ENCODE measurements at regions not wholly inside any gene's neighbourhood (a gene's known extent, or its start where the extent isn't known, plus 50 kb on each side); places are given as distances from the start of the nearest gene placed in this dataset.

GRCh38 chr7:41297166-41297565 lies 405.7 kb downstream of the INHBA start:
- no peak overlapping the region for H3K4me2 ChIP-seq
- no peak overlapping the region for H3K27ac Mint-ChIP-seq
- no peaks in the 10 kb centered on the region for H3K36me3 Mint-ChIP-seq
- no peak overlapping the region for H2AFZ ChIP-seq (replicated peaks)
- H3K4me3 ChIP-seq: no peak overlapping the region
- no peak overlapping the region for H3K9ac ChIP-seq
- no peaks in the 10 kb centered on the region for H3K9me3 Mint-ChIP-seq
- H3K4me1 ChIP-seq: no peaks in the 10 kb centered on the region
- peak; percentile 34 for DNase-seq (ENCODE audit: low spot score)
- no peak overlapping the region for H3K27ac ChIP-seq
- H3K4me1 Mint-ChIP-seq: no peaks in the 10 kb centered on the region
- H3K36me3 ChIP-seq: no peaks in the 10 kb centered on the region
- H3K4me3 Mint-ChIP-seq: no peak overlapping the region
- H3K27me3 ChIP-seq: no peaks in the 10 kb centered on the region
- H4K20me1 ChIP-seq (ENCODE audit: low read depth): no peaks in the 10 kb centered on the region
- H3K27me3 Mint-ChIP-seq (ENCODE audit: insufficient read depth, low read depth): no peaks in the 10 kb centered on the region
- H3K9me3 ChIP-seq (ENCODE audit: low read depth): no peaks in the 10 kb centered on the region
- no peaks in the 10 kb centered on the region for H3F3A ChIP-seq (ENCODE audit: low read depth)
- no peaks in the 10 kb centered on the region for H3K79me2 ChIP-seq (ENCODE audit: low read depth)
- TF ChIP-seq EZH2phosphoT487 (IDR thresholded peaks at IDR 0.05): no peak
- TF ChIP-seq, protein P1, sequence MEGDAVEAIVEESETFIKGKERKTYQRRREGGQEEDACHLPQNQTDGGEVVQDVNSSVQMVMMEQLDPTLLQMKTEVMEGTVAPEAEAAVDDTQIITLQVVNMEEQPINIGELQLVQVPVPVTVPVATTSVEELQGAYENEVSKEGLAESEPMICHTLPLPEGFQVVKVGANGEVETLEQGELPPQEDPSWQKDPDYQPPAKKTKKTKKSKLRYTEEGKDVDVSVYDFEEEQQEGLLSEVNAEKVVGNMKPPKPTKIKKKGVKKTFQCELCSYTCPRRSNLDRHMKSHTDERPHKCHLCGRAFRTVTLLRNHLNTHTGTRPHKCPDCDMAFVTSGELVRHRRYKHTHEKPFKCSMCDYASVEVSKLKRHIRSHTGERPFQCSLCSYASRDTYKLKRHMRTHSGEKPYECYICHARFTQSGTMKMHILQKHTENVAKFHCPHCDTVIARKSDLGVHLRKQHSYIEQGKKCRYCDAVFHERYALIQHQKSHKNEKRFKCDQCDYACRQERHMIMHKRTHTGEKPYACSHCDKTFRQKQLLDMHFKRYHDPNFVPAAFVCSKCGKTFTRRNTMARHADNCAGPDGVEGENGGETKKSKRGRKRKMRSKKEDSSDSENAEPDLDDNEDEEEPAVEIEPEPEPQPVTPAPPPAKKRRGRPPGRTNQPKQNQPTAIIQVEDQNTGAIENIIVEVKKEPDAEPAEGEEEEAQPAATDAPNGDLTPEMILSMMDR (IDR thresholded peaks at IDR 0.05): no peak
- TF ChIP-seq EZH2 (IDR thresholded peaks at IDR 0.05): no peak

- Mint-ChIP-seq H3K4me3 (no peak overlapping the region), H3K27ac (no peak overlapping the region), H3K9me3 (no peaks in the 10 kb centered on the region), H3K27me3 (ENCODE audit: insufficient read depth, low read depth) (no peaks in the 10 kb centered on the region), H3K4me1 (no peaks in the 10 kb centered on the region), H3K36me3 (no peaks in the 10 kb centered on the region)
- Histone ChIP-seq H4K20me1 (ENCODE audit: low read depth) (no peaks in the 10 kb centered on the region), H3K27me3 (no peaks in the 10 kb centered on the region), H2AFZ (replicated peaks) (no peak overlapping the region), H3K4me3 (no peak overlapping the region), H3K79me2 (ENCODE audit: low read depth) (no peaks in the 10 kb centered on the region), H3F3A (ENCODE audit: low read depth) (no peaks in the 10 kb centered on the region), H3K9me3 (ENCODE audit: low read depth) (no peaks in the 10 kb centered on the region), H3K36me3 (no peaks in the 10 kb centered on the region), H3K4me1 (no peaks in the 10 kb centered on the region), H3K27ac (no peak overlapping the region), H3K4me2 (no peak overlapping the region), H3K9ac (no peak overlapping the region)
- DNase-seq (ENCODE audit: low spot score): no peak
- TF ChIP-seq, protein P1 (IDR thresholded peaks at IDR 0.05): no peak
- TF ChIP-seq EZH2phosphoT487 (IDR thresholded peaks at IDR 0.05): no peak
- no peak for TF ChIP-seq EZH2 (IDR thresholded peaks at IDR 0.05)
Observed at GRCh38 chr7:41295455-41295815, 407.5 kb downstream of the INHBA start.

GRCh38 chr7:41294556-41295454 lies 408.1 kb downstream of the INHBA start:
- Mint-ChIP-seq H3K36me3 (no peaks in the 10 kb centered on the region), H3K4me1 (no peaks in the 10 kb centered on the region), H3K9me3 (no peaks in the 10 kb centered on the region), H3K27ac (no peak overlapping the region), H3K4me3 (no peak overlapping the region), H3K27me3 (ENCODE audit: insufficient read depth, low read depth) (no peaks in the 10 kb centered on the region)
- no peak overlapping the region for H3K27ac ChIP-seq
- H3K4me3 ChIP-seq: no peak overlapping the region
- no peaks in the 10 kb centered on the region for H3K36me3 ChIP-seq
- no peaks in the 10 kb centered on the region for H3K9me3 ChIP-seq (ENCODE audit: low read depth)
- H2AFZ ChIP-seq (replicated peaks): no peak overlapping the region
- H3K79me2 ChIP-seq (ENCODE audit: low read depth): no peaks in the 10 kb centered on the region
- no peak overlapping the region for H3K4me2 ChIP-seq
- no peak overlapping the region for H3K9ac ChIP-seq
- no peaks in the 10 kb centered on the region for H4K20me1 ChIP-seq (ENCODE audit: low read depth)
- TF ChIP-seq, protein P1 (IDR thresholded peaks at IDR 0.05): no peak
- TF ChIP-seq EZH2phosphoT487 (IDR thresholded peaks at IDR 0.05) (no peak), EZH2 (IDR thresholded peaks at IDR 0.05) (no peak)
- no peaks in the 10 kb centered on the region for H3K4me1 ChIP-seq
- no peaks in the 10 kb centered on the region for H3K27me3 ChIP-seq
- H3F3A ChIP-seq (ENCODE audit: low read depth): no peaks in the 10 kb centered on the region
- no peak for DNase-seq (ENCODE audit: low spot score)

Measured in neural progenitor cell (in vitro differentiated cells).